Lower lobe of right lung (tissue), 2 donors: ENCODE measurements at regions not wholly inside any gene's neighbourhood (a gene's known extent, or its start where the extent isn't known, plus 50 kb on each side); places are given as distances from the start of the nearest gene placed in this dataset.

ENCODE experiments used
- ATAC-seq, 2 donors: fragments of 200-7000 bp; cut with Tn5 transposase; one replicate each; pipeline ENCODE4 v1.9.1; 2020 to 2022; ENCODE audit warnings: mild to moderate bottlenecking in 2 of 2, moderate library complexity in 2 of 2
- DNase-seq: peaks from one replicate; pipeline ENCODE4 v3.0.0-alpha.2; 2020
- H3K27ac ChIP-seq: fragments of 200-600 bp; one replicate; pipeline ENCODE4 v1.8.0; 2022
- H3K27me3 ChIP-seq: fragments of 200-600 bp; one replicate; pipeline ENCODE4 v1.8.0; 2022; ENCODE audit warnings: low read depth
- H3K36me3 ChIP-seq: fragments of 200-600 bp; one replicate; pipeline ENCODE4 v1.8.0; 2022; ENCODE audit warnings: mild to moderate bottlenecking
- H3K4me1 ChIP-seq: fragments of 200-600 bp; one replicate; pipeline ENCODE4 v1.8.0; 2022
- H3K4me3 ChIP-seq: fragments of 200-600 bp; one replicate; pipeline ENCODE4 v1.8.0; 2022; ENCODE audit warnings: mild to moderate bottlenecking
- H3K9me3 ChIP-seq: fragments of 200-600 bp; one replicate; pipeline ENCODE4 v1.8.0; 2022
- CTCF ChIP-seq: fragments of 200-600 bp; IDR thresholded peaks from one replicate; pipeline ENCODE4 v1.8.0; 2022; ENCODE audit warnings: antibody characterized with exemption, mild to moderate bottlenecking
- intact Hi-C: fragments of 100-400 bp; cut with DNase I; formaldehyde crosslinking; loops from one replicate; pipeline ENCODE4 v1.11.0; 2022
- donor health status: DM: no; HTN: yes; CAD: no; lungs with severe emphysema.

DNA sequence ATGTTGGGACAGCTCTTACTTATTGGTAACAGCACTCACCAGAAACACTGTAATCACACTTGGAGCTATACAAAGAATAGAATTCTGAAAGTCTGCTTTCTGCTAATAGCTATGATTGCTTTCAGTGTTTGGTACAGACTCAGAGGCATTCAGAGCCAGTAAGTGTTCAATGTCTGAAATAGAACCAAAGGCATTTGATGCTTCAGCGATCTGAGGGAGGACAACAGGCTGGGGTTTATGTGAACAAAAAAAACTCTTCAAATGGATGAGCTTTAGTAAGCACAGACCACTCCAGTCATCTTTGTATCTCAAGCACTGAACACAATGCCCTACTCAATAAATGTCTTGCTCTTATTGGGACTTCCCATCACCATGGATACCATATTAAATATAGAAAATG, 322.8 kb upstream of the GRM3 start:
- no peak for TF ChIP-seq CTCF
- H3K4me3 ChIP-seq, result no peak overlapping the region
- H3K4me1 ChIP-seq, result no peaks in the 10 kb centered on the region
- no peaks in the 10 kb centered on the region for H3K27me3 ChIP-seq
- no peak for ATAC-seq
- intact Hi-C loops, result no loop called here
- no peaks in the 10 kb centered on the region for H3K9me3 ChIP-seq
- H3K36me3 ChIP-seq, result no peaks in the 10 kb centered on the region
- DNase-seq, result no peak
- H3K27ac ChIP-seq, result no peak overlapping the region

GRCh38 chr7:86320341-86320740, 323.4 kb upstream of the GRM3 start:
- DNase-seq (no peak), ATAC-seq (no peak)
- intact Hi-C loops, result no loop called here
- Histone ChIP-seq H3K36me3 (no peaks in the 10 kb centered on the region), H3K4me3 (no peak overlapping the region), H3K9me3 (no peaks in the 10 kb centered on the region), H3K4me1 (no peaks in the 10 kb centered on the region), H3K27me3 (no peaks in the 10 kb centered on the region), H3K27ac (no peak overlapping the region)
- TF ChIP-seq CTCF, result no peak

DNA sequence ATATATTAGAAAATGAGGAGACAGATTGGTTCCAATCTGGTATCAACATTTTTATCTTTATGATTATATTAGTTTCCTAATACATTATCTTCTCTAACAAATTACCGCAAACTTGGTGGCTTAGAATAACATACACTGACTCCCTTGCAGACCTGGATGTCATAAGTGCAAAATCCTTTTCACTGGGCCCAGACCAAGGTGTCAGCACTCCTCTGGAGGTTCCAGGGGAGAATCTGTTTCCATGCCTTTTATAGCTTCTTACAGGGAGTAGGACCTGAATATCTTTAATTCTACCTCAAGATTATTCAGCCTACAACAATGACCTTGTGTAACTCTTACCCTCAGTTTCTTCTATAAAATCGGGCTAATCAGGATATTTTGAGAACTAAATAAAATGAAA, 329.9 kb upstream of the GRM3 start:
- DNase-seq, result no peak
- Histone ChIP-seq H3K4me1 (no peaks in the 10 kb centered on the region), H3K36me3 (no peaks in the 10 kb centered on the region), H3K27me3 (no peaks in the 10 kb centered on the region), H3K9me3 (no peaks in the 10 kb centered on the region), H3K4me3 (no peak overlapping the region), H3K27ac (no peak overlapping the region)
- intact Hi-C loops, result no loop called here
- no peak for TF ChIP-seq CTCF
- ATAC-seq, result no peak

- Histone ChIP-seq H3K27me3 (no peaks in the 10 kb centered on the region), H3K9me3 (no peaks in the 10 kb centered on the region), H3K4me1 (no peaks in the 10 kb centered on the region), H3K4me3 (no peak overlapping the region), H3K27ac (no peak overlapping the region), H3K36me3 (no peaks in the 10 kb centered on the region)
- TF ChIP-seq CTCF, result no peak
- intact Hi-C loops, result no loop called here
- DNase-seq (no peak), ATAC-seq (no peak)
Measured at GRCh38 chr7:86301301-86301700, 342.4 kb upstream of the GRM3 start.

GRCh38 chr7:86295526-86295925, 348.2 kb upstream of the GRM3 start:
- no peaks in the 10 kb centered on the region for H3K4me1 ChIP-seq
- no peaks in the 10 kb centered on the region for H3K27me3 ChIP-seq
- TF ChIP-seq CTCF, result no peak
- intact Hi-C loops, result no loop called here
- no peak overlapping the region for H3K4me3 ChIP-seq
- no peaks in the 10 kb centered on the region for H3K36me3 ChIP-seq
- H3K9me3 ChIP-seq, result no peaks in the 10 kb centered on the region
- DNase-seq (no peak), ATAC-seq (no peak)
- H3K27ac ChIP-seq, result no peak overlapping the region
